Central memory CD8-positive, alpha-beta T cell (primary cell): ENCODE measurements at regions not wholly inside any gene's neighbourhood (a gene's known extent, or its start where the extent isn't known, plus 50 kb on each side); places are given as distances from the start of the nearest gene placed in this dataset.

Experiments used
- ATAC-seq: fragments of 150-1000 bp; cut with Tn5 transposase; replicated peaks from 2 replicates; pipeline ENCODE4 v1.10.0; 2022; ENCODE audit warnings: mild to moderate bottlenecking, moderate FRiP score, moderate number of reproducible peaks; ENCODE audit not compliant: poor library complexity, severe bottlenecking; ENCODE audit errors: extremely low read depth
- DNase-seq, 2 donors: peaks; one replicate each; pipeline ENCODE4 v3.0.0; 2021; ENCODE audit warnings: low spot score in 2 of 2
- H3K27ac Mint-ChIP-seq: one replicate; pipeline ENCODE4 v1.8.0; 2022; ENCODE audit warnings: low read depth, mild to moderate bottlenecking, moderate library complexity, mixed read lengths
- H3K27me3 Mint-ChIP-seq: one replicate; pipeline ENCODE4 v1.8.0; 2022; ENCODE audit warnings: mixed read lengths
- H3K36me3 Mint-ChIP-seq: one replicate; pipeline ENCODE4 v1.8.0; 2022; ENCODE audit warnings: mild to moderate bottlenecking, moderate library complexity, mixed read lengths; ENCODE audit not compliant: insufficient read depth
- H3K4me1 Mint-ChIP-seq: one replicate; pipeline ENCODE4 v1.8.0; 2022; ENCODE audit warnings: mixed read lengths
- H3K4me3 Mint-ChIP-seq: one replicate; pipeline ENCODE4 v1.8.0; 2022; ENCODE audit warnings: mild to moderate bottlenecking, moderate library complexity, mixed read lengths
- H3K9me3 Mint-ChIP-seq: one replicate; pipeline ENCODE4 v1.8.0; 2022; ENCODE audit warnings: mixed read lengths

DNA sequence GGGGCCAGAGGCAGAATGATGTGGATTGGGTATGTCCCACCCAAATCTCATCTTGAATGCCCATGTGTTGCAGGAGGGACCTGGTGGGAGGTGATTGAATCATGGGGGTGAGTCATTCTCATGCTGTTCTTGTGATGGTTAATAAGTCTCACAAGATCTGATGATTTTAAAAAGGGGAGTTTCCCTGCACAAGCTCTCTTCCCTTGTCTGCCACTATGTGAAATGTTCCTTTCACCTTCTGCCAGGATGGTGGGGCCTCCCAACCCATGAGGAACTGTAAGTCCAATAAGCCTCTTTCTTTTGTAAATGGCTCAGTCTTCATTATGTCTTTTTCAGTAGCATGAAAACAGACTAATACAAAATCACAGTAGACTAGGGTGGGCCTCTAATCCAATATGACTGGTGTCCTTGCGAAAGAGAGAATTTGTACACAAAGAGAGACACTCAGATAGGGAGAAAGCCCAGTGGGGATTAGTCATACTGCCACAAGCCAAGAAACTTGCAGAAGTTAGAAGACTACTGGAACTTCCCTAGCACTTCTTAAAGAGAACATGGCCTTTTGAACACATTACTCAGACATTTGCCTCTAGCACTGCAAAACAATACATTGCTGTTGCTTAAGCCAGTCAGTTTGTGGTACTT lies 68.4 kb downstream of the ANXA1 start:
- Mint-ChIP-seq H3K4me1 (no peaks in the 10 kb centered on the region), H3K27me3 (peaks cover 58% of the 10 kb centered on the region), H3K27ac (no peak overlapping the region), H3K4me3 (no peak overlapping the region), H3K9me3 (no peaks in the 10 kb centered on the region), H3K36me3 (no peaks in the 10 kb centered on the region)
- ATAC-seq (no peak), DNase-seq (no peak)

DNA sequence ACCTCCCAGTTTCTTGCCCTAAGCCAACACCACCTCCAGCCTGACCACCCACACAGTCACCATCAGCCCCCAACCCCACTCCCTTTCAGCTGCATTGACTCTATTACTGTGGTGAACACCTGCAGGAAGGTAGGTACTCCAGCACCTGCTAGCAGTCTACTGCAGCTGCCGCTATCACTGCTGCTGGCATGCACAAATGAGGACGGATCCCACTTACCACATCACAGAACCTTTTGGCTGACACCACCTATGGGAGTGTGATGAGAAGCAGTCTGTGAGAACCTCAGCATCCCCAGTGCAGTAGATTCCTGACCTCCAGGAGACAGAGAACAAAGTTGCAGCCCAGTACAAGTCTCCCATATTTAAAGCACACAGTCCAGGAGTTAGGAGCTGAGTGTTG lies 71.9 kb downstream of the ANXA1 start:
- Mint-ChIP-seq H3K4me3 (no peak overlapping the region), H3K27ac (no peak overlapping the region), H3K27me3 (peaks cover 62% of the 10 kb centered on the region), H3K9me3 (no peaks in the 10 kb centered on the region), H3K36me3 (no peaks in the 10 kb centered on the region), H3K4me1 (no peaks in the 10 kb centered on the region)
- ATAC-seq (no peak), DNase-seq (no peak)

DNA sequence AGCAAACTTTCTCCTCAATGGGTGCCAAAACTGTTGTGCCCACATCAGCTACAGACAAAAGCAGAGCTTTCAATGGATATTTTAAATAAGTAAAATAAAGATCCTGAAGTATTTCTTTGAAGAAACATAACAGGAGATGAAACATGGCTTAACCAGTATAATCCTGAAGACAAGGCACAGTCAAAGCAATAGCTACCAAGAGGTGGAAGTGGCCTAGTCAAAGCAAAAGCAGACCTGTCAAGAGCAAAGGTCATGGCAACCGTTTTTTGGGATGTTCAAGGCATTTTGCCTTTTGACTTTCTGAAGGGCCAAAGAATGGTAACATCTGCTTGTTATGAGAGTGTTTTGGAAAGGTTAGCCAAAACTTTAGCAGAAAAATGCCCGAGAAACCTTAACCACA lies 77.9 kb downstream of the ANXA1 start:
- Mint-ChIP-seq H3K4me1 (no peaks in the 10 kb centered on the region), H3K9me3 (no peaks in the 10 kb centered on the region), H3K4me3 (no peak overlapping the region), H3K27me3 (peaks cover 19% of the 10 kb centered on the region), H3K36me3 (no peaks in the 10 kb centered on the region), H3K27ac (no peak overlapping the region)
- no peak for ATAC-seq
- DNase-seq, result no peak

DNA sequence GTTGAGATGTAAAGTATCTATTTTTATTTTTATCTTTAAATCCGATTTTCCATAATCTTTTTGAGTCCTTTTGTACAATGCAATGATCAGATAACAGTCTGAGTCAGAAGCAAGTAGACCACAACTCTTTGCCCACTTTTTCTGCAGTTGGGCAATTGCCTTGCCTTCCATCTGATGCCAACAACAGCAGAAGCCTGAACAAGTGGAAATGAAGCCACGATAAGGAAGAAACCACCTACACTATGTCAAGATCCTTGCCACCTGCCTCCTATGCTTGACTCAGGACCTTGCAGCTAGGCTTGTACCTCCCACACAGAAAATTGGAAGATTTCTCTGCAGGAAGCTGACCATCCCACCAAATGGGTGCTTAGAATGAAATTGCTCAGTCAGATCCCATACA lies 78.6 kb downstream of the ANXA1 start:
- no peak for ATAC-seq
- no peak overlapping the region for H3K27ac Mint-ChIP-seq

DNA sequence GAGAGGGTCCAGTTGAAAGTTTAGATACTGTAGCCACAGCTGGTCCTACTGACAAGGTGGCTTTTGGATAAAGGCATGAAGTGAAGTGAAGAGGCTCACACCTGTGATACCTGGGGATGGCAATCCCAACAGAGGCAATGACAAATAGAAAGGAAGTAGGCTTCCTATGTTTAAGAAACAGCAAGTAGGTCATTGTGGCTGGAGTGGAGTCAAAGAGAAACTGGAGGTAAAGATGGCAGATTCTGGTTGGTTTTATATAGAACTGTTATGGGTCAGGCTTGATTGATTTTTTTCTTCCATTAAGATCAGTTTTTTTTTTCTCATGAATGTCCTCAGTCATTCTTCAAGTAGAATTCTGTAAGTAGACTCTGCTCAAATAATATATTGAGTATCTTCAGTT lies 79.5 kb downstream of the ANXA1 start:
- Mint-ChIP-seq H3K27me3 (peaks cover 15% of the 10 kb centered on the region), H3K27ac (no peak overlapping the region), H3K4me3 (no peak overlapping the region), H3K36me3 (no peaks in the 10 kb centered on the region), H3K9me3 (no peaks in the 10 kb centered on the region), H3K4me1 (no peaks in the 10 kb centered on the region)
- no peak for ATAC-seq
- no peak for DNase-seq

More for the DNA sequence above, 78.6 kb downstream of the ANXA1 start:
- H3K4me3 Mint-ChIP-seq, result no peak overlapping the region
- no peak for DNase-seq
- H3K4me1 Mint-ChIP-seq, result no peaks in the 10 kb centered on the region
- H3K9me3 Mint-ChIP-seq, result no peaks in the 10 kb centered on the region
- H3K36me3 Mint-ChIP-seq, result no peaks in the 10 kb centered on the region
- H3K27me3 Mint-ChIP-seq, result peaks cover 12% of the 10 kb centered on the region

DNA sequence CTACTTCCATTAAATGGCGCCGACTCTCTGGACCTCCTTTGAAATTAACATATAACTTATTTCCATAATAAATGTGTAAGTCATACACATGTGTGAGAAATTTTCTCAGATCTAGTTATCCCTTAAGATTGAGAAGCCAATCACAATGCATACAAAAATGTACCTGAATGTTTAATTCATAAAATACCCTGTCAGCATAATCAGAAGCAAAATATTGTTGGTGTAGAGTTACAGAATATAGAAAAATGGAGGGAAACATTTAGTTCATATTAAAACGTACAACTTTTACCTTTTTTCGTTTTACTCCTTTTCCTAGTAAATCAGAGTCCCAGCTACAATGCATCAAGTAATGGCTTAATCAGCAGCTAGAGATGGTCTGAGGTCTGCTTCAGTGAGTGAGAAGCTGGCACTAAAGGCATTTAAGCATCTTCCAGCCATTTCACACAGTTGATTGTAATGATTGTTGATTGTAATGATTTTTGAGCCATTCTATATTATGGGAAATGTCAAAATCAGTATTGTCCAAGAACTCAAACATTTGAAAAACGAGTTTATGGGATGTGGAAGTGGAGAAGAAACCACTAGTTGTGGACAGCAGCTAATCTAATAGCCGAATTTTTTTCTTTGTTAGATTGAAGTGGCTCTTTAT lies 81.8 kb downstream of the ANXA1 start:
- Mint-ChIP-seq H3K9me3 (no peaks in the 10 kb centered on the region), H3K27me3 (peaks cover 10% of the 10 kb centered on the region), H3K27ac (no peak overlapping the region), H3K4me3 (no peak overlapping the region), H3K4me1 (no peaks in the 10 kb centered on the region), H3K36me3 (no peaks in the 10 kb centered on the region)
- no peak for ATAC-seq
- no peak for DNase-seq

DNA sequence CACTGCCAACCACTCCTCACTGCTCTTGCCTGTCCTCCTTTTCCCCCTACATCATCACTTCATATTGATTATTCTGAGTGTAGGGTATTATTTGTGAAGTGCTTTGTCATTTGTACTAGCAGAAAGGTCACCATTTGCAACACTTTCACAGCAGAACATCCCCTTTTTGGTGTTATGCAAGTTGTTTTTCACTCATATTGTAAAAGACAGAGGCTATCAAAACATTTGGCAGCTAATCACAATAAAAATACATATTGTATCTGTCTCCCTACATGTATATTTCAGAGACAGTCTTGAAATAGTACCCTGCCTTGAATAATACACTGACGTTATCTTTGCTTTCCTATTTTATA lies 82.3 kb downstream of the ANXA1 start:
- no peak overlapping the region for H3K27ac Mint-ChIP-seq
- no peaks in the 10 kb centered on the region for H3K36me3 Mint-ChIP-seq
- DNase-seq, result no peak
- no peak for ATAC-seq
- no peaks in the 10 kb centered on the region for H3K4me1 Mint-ChIP-seq
- H3K27me3 Mint-ChIP-seq, result peaks cover 10% of the 10 kb centered on the region
- no peak overlapping the region for H3K4me3 Mint-ChIP-seq
- no peaks in the 10 kb centered on the region for H3K9me3 Mint-ChIP-seq

DNA sequence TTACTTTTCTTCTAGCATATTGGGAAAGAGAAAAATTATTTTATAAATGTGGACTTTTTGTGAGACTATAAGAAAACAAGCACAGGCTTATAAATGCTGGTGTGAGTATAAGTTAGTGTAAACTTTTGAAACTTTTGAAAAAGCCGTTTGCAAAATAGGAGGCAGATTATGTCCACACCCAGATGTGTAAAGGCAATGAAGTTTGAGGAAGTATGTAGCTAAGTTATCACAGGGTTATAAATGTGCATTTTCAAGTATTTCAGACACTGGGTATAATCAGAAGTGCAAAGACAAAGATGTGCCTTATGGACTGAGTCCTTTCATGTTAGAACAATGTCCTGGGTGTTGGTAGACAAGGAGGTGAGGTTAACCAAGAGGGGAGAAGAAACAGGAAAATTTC lies 85.5 kb downstream of the ANXA1 start:
- no peak for ATAC-seq
- Mint-ChIP-seq H3K9me3 (no peaks in the 10 kb centered on the region), H3K27me3 (peaks cover 10% of the 10 kb centered on the region), H3K4me3 (no peak overlapping the region), H3K27ac (no peak overlapping the region), H3K4me1 (no peaks in the 10 kb centered on the region), H3K36me3 (no peaks in the 10 kb centered on the region)
- DNase-seq, result no peak

DNA sequence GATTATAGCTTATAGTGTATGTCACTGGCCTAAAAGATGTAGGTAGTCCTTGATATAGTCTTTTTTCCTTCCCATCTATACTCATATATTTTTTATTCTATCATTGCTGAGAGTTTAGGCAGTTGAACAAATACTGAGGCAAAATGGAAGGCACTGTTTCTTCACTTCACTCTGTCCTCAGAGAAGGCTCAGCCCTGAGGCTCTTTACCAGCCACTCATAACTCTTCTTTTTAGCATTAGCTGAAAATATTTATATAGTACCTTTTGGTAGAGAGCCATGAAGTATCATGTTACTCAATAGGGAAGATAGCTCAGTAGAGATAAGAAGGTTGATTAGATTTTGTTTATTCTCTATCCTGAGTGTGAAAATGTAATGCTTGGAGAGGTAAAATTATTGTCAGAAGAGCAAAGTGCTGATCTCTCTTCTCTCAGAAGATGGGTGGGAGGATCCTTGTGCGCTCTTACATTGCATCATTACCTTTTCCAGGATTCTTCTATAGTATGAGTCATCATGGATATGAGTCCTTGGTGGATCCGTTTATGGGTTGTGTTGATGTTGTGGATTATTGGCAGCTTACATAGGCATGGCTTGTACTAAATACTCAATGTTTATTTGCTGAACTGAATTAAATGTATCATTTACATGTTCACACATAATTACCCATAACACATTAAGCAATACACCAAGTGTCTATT lies 88.1 kb downstream of the ANXA1 start:
- H3K4me1 Mint-ChIP-seq, result no peaks in the 10 kb centered on the region
- H3K27me3 Mint-ChIP-seq, result peaks cover 29% of the 10 kb centered on the region
- H3K27ac Mint-ChIP-seq, result no peak overlapping the region
- no peak overlapping the region for H3K4me3 Mint-ChIP-seq
- no peak for ATAC-seq
- no peaks in the 10 kb centered on the region for H3K36me3 Mint-ChIP-seq
- DNase-seq, result no peak
- no peaks in the 10 kb centered on the region for H3K9me3 Mint-ChIP-seq

DNA sequence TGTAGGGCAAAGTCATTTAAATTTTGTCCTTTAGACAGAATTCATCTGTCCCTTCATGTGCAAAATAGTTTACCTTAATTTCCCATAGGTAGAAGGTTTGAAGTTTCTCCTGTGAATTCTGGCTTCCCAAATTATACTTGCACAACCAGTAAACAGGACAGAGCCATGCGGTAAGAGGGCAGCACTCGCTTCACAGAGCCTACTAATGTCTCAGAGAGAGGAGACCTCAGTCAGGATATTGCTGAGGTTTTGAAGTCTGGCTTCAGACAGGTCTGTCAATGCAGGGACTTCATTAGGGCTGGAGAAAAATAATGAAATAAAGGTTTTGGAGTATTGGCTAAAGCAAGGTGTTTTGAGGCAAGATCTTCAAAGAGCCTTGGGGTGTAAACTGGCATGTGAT lies 91.4 kb downstream of the ANXA1 start:
- H3K4me1 Mint-ChIP-seq, result no peaks in the 10 kb centered on the region
- peaks cover 25% of the 10 kb centered on the region for H3K27me3 Mint-ChIP-seq
- no peak overlapping the region for H3K4me3 Mint-ChIP-seq
- no peak for DNase-seq
- no peaks in the 10 kb centered on the region for H3K9me3 Mint-ChIP-seq
- no peak for ATAC-seq
- H3K27ac Mint-ChIP-seq, result no peak overlapping the region
- no peaks in the 10 kb centered on the region for H3K36me3 Mint-ChIP-seq

DNA sequence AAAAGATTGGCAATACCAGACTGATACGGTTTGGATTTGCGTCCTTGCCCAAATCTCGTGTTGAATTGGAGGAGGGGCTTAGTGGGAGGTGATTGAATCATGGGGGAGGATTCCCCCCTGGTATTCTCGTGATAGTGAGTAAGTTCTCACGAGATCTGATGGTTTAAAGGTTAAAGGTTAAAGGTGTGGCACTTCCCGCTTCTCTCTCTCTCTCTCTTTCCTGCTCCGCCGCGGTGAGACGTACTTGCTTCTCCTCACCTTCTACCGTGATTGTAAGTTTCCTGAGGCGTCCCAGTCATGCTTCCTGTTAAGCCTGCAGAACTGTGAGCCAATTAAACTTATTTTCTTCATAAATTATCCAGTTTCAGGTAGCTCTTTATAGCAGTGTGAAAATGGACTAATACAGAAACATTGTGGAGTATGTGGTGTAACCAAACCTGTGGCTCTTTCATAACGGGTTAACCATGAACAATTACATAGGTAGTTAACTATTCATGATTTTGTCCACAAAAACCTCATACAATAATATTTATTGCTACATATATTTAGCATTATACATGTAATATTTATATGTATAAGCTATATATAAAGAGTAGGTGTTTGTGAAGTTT lies 107.5 kb downstream of the ANXA1 start:
- Mint-ChIP-seq H3K9me3 (peaks cover 10% of the 10 kb centered on the region), H3K27ac (no peak overlapping the region), H3K4me1 (no peaks in the 10 kb centered on the region), H3K27me3 (no peaks in the 10 kb centered on the region), H3K36me3 (no peaks in the 10 kb centered on the region), H3K4me3 (no peak overlapping the region)
- DNase-seq (no peak), ATAC-seq (no peak)

DNA sequence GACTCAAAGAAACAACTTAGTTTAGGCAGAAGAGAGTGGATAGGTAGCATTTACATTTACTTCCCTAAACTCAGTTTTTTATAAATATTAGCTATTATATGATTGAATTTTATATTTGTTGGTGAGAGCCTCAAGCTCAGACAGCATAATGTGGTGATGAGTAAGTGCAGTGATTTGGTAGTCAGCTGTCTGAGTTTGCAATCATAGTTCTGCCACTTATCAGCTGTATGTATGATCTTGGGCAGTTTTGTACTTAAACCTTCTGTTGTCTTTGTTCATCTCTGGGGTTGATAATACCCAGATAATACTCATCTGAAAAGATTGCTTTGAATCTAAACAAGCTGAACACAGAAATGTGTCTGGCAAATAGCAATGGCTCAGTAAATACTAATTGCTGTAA lies 108.8 kb downstream of the ANXA1 start:
- Mint-ChIP-seq H3K4me1 (no peaks in the 10 kb centered on the region), H3K4me3 (no peak overlapping the region), H3K36me3 (no peaks in the 10 kb centered on the region), H3K9me3 (peaks cover 10% of the 10 kb centered on the region), H3K27me3 (no peaks in the 10 kb centered on the region), H3K27ac (no peak overlapping the region)
- DNase-seq (no peak), ATAC-seq (no peak)

DNA sequence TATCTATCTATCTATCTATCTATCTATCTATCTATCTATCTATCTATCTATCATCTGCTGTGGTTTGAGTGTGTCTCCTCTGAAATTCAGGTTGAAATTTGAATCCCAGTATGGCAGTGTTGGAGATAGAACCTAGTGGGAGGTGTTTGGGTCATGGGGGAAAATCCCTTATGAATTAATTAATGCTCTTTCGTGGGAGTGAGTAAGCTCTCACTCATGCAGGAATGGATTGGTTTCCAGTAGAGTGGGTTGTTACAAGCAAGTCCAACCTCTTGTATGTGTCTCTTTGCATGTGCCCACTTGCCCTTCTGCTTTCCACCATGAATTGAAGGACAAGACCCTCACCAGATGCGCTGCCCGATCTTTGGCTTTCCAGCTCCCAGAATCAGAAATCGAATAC lies 113.0 kb downstream of the ANXA1 start:
- no peak overlapping the region for H3K27ac Mint-ChIP-seq
- ATAC-seq (no peak), DNase-seq (no peak)
- H3K4me1 Mint-ChIP-seq, result no peaks in the 10 kb centered on the region
- H3K9me3 Mint-ChIP-seq, result no peaks in the 10 kb centered on the region
- H3K36me3 Mint-ChIP-seq, result no peaks in the 10 kb centered on the region
- no peak overlapping the region for H3K4me3 Mint-ChIP-seq
- no peaks in the 10 kb centered on the region for H3K27me3 Mint-ChIP-seq
